IMR-90 (cell line): ENCODE measurements at regions not wholly inside any gene's neighbourhood (a gene's known extent, or its start where the extent isn't known, plus 50 kb on each side); places are given as distances from the start of the nearest gene placed in this dataset.

Experiments used
- ATAC-seq: fragments of 200-7000 bp; cut with Tn5 transposase; 2 replicates; pipeline ENCODE4 v1.9.1; 2020; ENCODE audit warnings: low read depth, mild to moderate bottlenecking, moderate library complexity
- BruUV-seq: library from RNA; stranded (reverse); fragments of 400-500 nt; replicated peaks from 2 replicates; lab custom pipeline; 2021; lab: Mats Ljungman, UMichigan
- CTCF ChIA-PET: fragments of 300-600 bp; formaldehyde crosslinking; extraction: SDS; loops from one replicate; lab custom pipeline; 2021; ENCODE audit warnings: antibody characterized with exemption; lab: Yijun Ruan, JAX
- POLR2A ChIA-PET: fragments of 300-600 bp; sonication (Branson Sonifier 250); formaldehyde crosslinking; loops from one replicate; lab custom pipeline; 2022; ENCODE audit warnings: antibody characterized with exemption; ENCODE audit not compliant: unreplicated experiment; lab: Charles Lee
- DNase-seq: peaks from one replicate; pipeline ENCODE4 v3.0.0; 2013
- H2AFZ ChIP-seq: replicated peaks from 2 replicates; pipeline ENCODE3; 2013; ENCODE audit warnings: low read length, mild to moderate bottlenecking; ENCODE audit not compliant: poor library complexity
- H2AK5ac ChIP-seq: 2 replicates; pipeline ENCODE4 v1.6.1; 2013; ENCODE audit warnings: low read depth, low read length, inconsistent platforms
- H2AK9ac ChIP-seq: replicated peaks from 2 replicates; pipeline ENCODE3; 2013; ENCODE audit warnings: mild to moderate bottlenecking, low read depth, low read length, moderate library complexity; ENCODE audit not compliant: poor library complexity
- H2BK120ac ChIP-seq: 2 replicates; pipeline ENCODE4 v1.6.1; 2013; ENCODE audit warnings: low read depth, low read length, inconsistent platforms
- H2BK15ac ChIP-seq: 3 replicates; pipeline ENCODE4 v1.6.1; 2013; ENCODE audit warnings: low read depth, low read length, inconsistent platforms
- H2BK20ac ChIP-seq: 2 replicates; pipeline ENCODE4 v1.6.1; 2013; ENCODE audit warnings: low read depth, mild to moderate bottlenecking, inconsistent platforms, low read length, moderate library complexity
- H2BK5ac ChIP-seq: 2 replicates; pipeline ENCODE4 v1.6.1; 2013; ENCODE audit warnings: mild to moderate bottlenecking, low read depth, low read length, inconsistent platforms; ENCODE audit not compliant: poor library complexity, severe bottlenecking
- H3K14ac ChIP-seq: replicated peaks from 2 replicates; pipeline ENCODE4 v1.6.1; 2013; ENCODE audit warnings: low read depth, low read length, inconsistent platforms
- H3K18ac ChIP-seq: 2 replicates; pipeline ENCODE4 v1.6.1; 2013; ENCODE audit warnings: low read depth, low read length, control low read depth
- H3K23ac ChIP-seq: 2 replicates; pipeline ENCODE4 v1.6.1; 2013; ENCODE audit warnings: low read depth, low read length, inconsistent platforms
- H3K27ac ChIP-seq: 2 replicates; pipeline ENCODE4 v1.5.1; 2013; ENCODE audit warnings: mild to moderate bottlenecking, control low read depth, low read length; ENCODE audit not compliant: insufficient read depth
- H3K27me3 ChIP-seq: 2 replicates; pipeline ENCODE4 v1.6.1; 2013; ENCODE audit warnings: low read length; ENCODE audit not compliant: control insufficient read depth, insufficient read depth
- H3K36me3 ChIP-seq: 2 replicates; pipeline ENCODE4 v1.6.1; 2013; ENCODE audit warnings: low read length, mixed read lengths; ENCODE audit not compliant: control insufficient read depth, insufficient read depth
- H3K4ac ChIP-seq: 2 replicates; pipeline ENCODE4 v1.6.1; 2013; ENCODE audit warnings: low read depth, low read length, inconsistent platforms
- H3K4me1 ChIP-seq: 2 replicates; pipeline ENCODE4 v1.6.1; 2013; ENCODE audit warnings: low read length, mixed read lengths; ENCODE audit not compliant: control insufficient read depth, insufficient read depth
- H3K4me2 ChIP-seq: 2 replicates; pipeline ENCODE4 v1.6.1; 2013; ENCODE audit warnings: low read depth, mild to moderate bottlenecking, control low read depth, low read length, moderate library complexity
- H3K4me3 ChIP-seq: 2 replicates; pipeline ENCODE4 v1.5.1; 2013; ENCODE audit warnings: low read depth, mild to moderate bottlenecking, control low read depth, low read length, moderate library complexity; ENCODE audit not compliant: insufficient read depth
- H3K56ac ChIP-seq: 2 replicates; pipeline ENCODE4 v1.6.1; 2013; ENCODE audit warnings: low read length, inconsistent platforms; ENCODE audit not compliant: insufficient read depth; ENCODE audit errors: extremely low read depth
- H3K79me1 ChIP-seq, 2 experiments: 2 replicates each; pipeline ENCODE4 v1.6.1; 2013; ENCODE audit warnings: low read length in 2 of 2, inconsistent platforms in 1 of 2, low read depth in 1 of 2
- H3K9ac ChIP-seq: 2 replicates; pipeline ENCODE4 v1.6.1; 2013; ENCODE audit warnings: low read depth, low read length, control low read depth
- H3K9me1 ChIP-seq: 2 replicates; pipeline ENCODE4 v1.6.1; 2013; ENCODE audit warnings: low read length, inconsistent platforms; ENCODE audit not compliant: insufficient read depth
- H3K9me3 ChIP-seq: 2 replicates; pipeline ENCODE4 v1.6.1; 2013; ENCODE audit warnings: low read length; ENCODE audit not compliant: control insufficient read depth, insufficient read depth
- H4K20me1 ChIP-seq: 2 replicates; pipeline ENCODE4 v1.6.1; 2013; ENCODE audit warnings: low read length, inconsistent platforms; ENCODE audit not compliant: insufficient read depth
- H4K5ac ChIP-seq: 2 replicates; pipeline ENCODE4 v1.6.1; 2013; ENCODE audit warnings: mild to moderate bottlenecking, low read depth, low read length, control low read depth
- H4K8ac ChIP-seq, 2 experiments: 2 replicates each; pipeline ENCODE4 v1.6.1; 2013; ENCODE audit warnings: low read depth in 2 of 2, low read length in 2 of 2, control low read depth in 1 of 2, inconsistent platforms in 1 of 2
- H4K91ac ChIP-seq: 2 replicates; pipeline ENCODE4 v1.6.1; 2013; ENCODE audit warnings: low read depth, low read length, inconsistent platforms; ENCODE audit not compliant: insufficient read depth
- BHLHE40 ChIP-seq: fragments of 150-350 bp; IDR thresholded peaks from 2 replicates; pipeline ENCODE4 v1.6.1; 2016; ENCODE audit warnings: mild to moderate bottlenecking, low read depth, low read length
- MAFK ChIP-seq: IDR thresholded peaks from 2 replicates; pipeline ENCODE4 v1.6.1; 2012; ENCODE audit warnings: low read depth, low read length, improper control_type of control experiment
- MAZ ChIP-seq: IDR thresholded peaks from 2 replicates; pipeline ENCODE4 v1.6.1; 2012; ENCODE audit warnings: low read depth, mild to moderate bottlenecking, low read length, improper control_type of control experiment, moderate library complexity, borderline replicate concordance
- WGBS, 2 experiments: methylation state at CpG; one replicate each; pipeline versions ENCODE4 v1.1.5 to v1.1.7; 2013; ENCODE audit warnings: missing lambda C conversion rate in 2 of 2; ENCODE audit not compliant: insufficient read length in 1 of 2; ENCODE audit errors: extremely low coverage in 2 of 2; 5-methylcytosine and 5-hydroxymethylcytosine counted together
- dilution Hi-C: fragments of 300-500 bp; cut with HindIII; formaldehyde crosslinking; loops from one replicate; pipeline ENCODE4 v1.14.3; 2018; ENCODE audit warnings: low sequenced_read_pairs; ENCODE audit not compliant: unreplicated experiment
- in situ Hi-C: fragments of 300-500 bp; cut with MboI; formaldehyde crosslinking; loops from 3 replicates; pipeline ENCODE4 v1.14.3; 2019; ENCODE audit warnings: low sequenced_read_pairs, inconsistent platforms, mixed read lengths
- intact Hi-C: fragments of 100-400 bp; cut with micrococcal nuclease; formaldehyde crosslinking; loops from 2 replicates; pipeline ENCODE4 v1.10.0; 2022

DNA sequence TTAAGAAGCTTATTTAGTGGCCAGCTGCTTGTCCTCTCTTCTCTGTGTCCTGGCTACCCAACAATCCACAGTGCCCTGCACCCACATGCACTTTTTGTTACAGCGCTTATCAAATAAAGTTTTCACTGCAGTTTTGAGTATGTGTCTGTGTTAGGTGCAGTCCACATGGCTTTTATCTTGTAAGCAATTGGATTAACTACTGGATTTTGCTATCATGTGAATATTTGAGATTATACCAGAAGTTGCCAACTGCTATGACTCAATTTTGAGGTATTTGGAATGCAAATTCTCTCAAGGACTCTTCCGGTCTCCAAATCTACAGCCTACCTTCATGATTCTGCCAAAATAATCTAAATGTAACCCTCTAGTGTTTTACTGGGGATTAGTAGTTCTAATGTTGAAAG is 690.2 kb downstream of the NR2F1-AS1 start:
- Histone ChIP-seq H3K9me1 (no peaks in the 10 kb centered on the region; the same call in 1 of the 2 replicates), H4K20me1 (no peaks in the 10 kb centered on the region), H2AFZ (peak overlapping the region; percentile 52), H2AK5ac (peak overlapping the region; percentile 27; the same call in 1 of the 2 replicates), H4K91ac (no peak overlapping the region), H2BK120ac (0 out of 2 replicates have a peak overlapping the region, but pooled peaks have one; percentile 37), H2AK9ac (peak overlapping the region; percentile 12), H3K79me1 (no peaks in the 10 kb centered on the region), H3K56ac (no peak overlapping the region), H4K5ac (no peak overlapping the region), H3K4me2 (no peak overlapping the region), H3K9ac (no peak overlapping the region), H2BK15ac (0 out of 3 replicates have a peak overlapping the region, but pooled peaks have one; percentile 10), H3K27ac (no peak overlapping the region), H3K4ac (peak overlapping the region; percentile 57; the same call in 1 of the 2 replicates), H3K4me3 (no peak overlapping the region), H3K36me3 (no peaks in the 10 kb centered on the region), H3K18ac (no peak overlapping the region), H2BK5ac (no peak overlapping the region), H4K8ac (no peak overlapping the region), H3K14ac (no peak overlapping the region), H2BK20ac (peak overlapping the region; percentile 39), H3K4me1 (0 out of 2 replicates have a peak, but pooled peaks cover 2% of the 10 kb centered on the region), H3K23ac (no peak overlapping the region), H3K9me3 (peaks cover 7% of the 10 kb centered on the region), H3K27me3 (no peaks in the 10 kb centered on the region)
- peak; percentile 48 for DNase-seq
- TF ChIP-seq MAFK, result no peak
- TF ChIP-seq MAZ, result no peak
- no peak for TF ChIP-seq BHLHE40
- ChIA-PET CTCF (no interaction called here), POLR2A (no interaction called here)
- WGBS, 2 experiments, result no CpG with 5 or more reads among the region's 2 CpGs
- ATAC-seq, result peak; percentile 49; the same call in 1 of the 2 replicates
- BruUV-seq, result no TSS peak
- intact Hi-C loops (no loop called here), in situ Hi-C loops (no loop called here), dilution Hi-C loops (no loop called here)
